Neural cell (in vitro differentiated cells): ENCODE measurements at regions not wholly inside any gene's neighbourhood (a gene's known extent, or its start where the extent isn't known, plus 50 kb on each side); places are given as distances from the start of the nearest gene placed in this dataset.

Experiments used
- CTCF ChIP-seq: fragments of 450-650 bp; IDR thresholded peaks from 2 replicates; pipeline ENCODE4 v1.5.1; 2014; ENCODE audit warnings: antibody characterized with exemption, mild to moderate bottlenecking, moderate library complexity; ENCODE audit not compliant: poor library complexity, severe bottlenecking
- EP300 ChIP-seq: fragments of 450-650 bp; conservative IDR thresholded peaks from 2 replicates; pipeline ENCODE4 v1.6.1; 2014; ENCODE audit warnings: antibody characterized with exemption, mild to moderate bottlenecking, moderate library complexity; ENCODE audit not compliant: poor library complexity, severe bottlenecking
- EZH2 ChIP-seq: fragments of 200-600, 300-800 bp; shearing (Covaris generic), sonication (generic); IDR thresholded peaks from 2 replicates; pipeline ENCODE4 v1.6.1; 2014; ENCODE audit warnings: antibody characterized with exemption, low read length, borderline replicate concordance, mild to moderate bottlenecking; ENCODE audit not compliant: insufficient read depth, poor library complexity, severe bottlenecking
- MXI1 ChIP-seq: fragments of 450-650 bp; conservative IDR thresholded peaks from 2 replicates; pipeline ENCODE4 v1.6.1; 2014; ENCODE audit warnings: antibody characterized with exemption, mild to moderate bottlenecking; ENCODE audit not compliant: poor library complexity, severe bottlenecking
- POLR2AphosphoS5 ChIP-seq: IDR thresholded peaks from 2 replicates; pipeline ENCODE4 v1.6.1; 2012
- RAD21 ChIP-seq: fragments of 450-650 bp; conservative IDR thresholded peaks from 2 replicates; pipeline ENCODE4 v1.6.1; 2014; ENCODE audit warnings: antibody characterized with exemption, mild to moderate bottlenecking, moderate library complexity
- REST ChIP-seq: IDR thresholded peaks from 2 replicates; pipeline ENCODE4 v1.6.1; 2012; ENCODE audit warnings: borderline replicate concordance
- SMC3 ChIP-seq: fragments of 450-650 bp; conservative IDR thresholded peaks from 2 replicates; pipeline ENCODE4 v1.6.1; 2014; ENCODE audit warnings: antibody characterized with exemption, mild to moderate bottlenecking, moderate library complexity; ENCODE audit not compliant: poor library complexity

- no peak for TF ChIP-seq POLR2AphosphoS5
- TF ChIP-seq SMC3: no peak
- TF ChIP-seq CTCF: no peak
- TF ChIP-seq EP300: no peak
- no peak for TF ChIP-seq EZH2
- TF ChIP-seq RAD21: no peak
- TF ChIP-seq REST: no peak
- TF ChIP-seq MXI1: no peak
Observed at GRCh38 chr2:157989227-157989626, 112.4 kb upstream of the UPP2 start.
